H1 (cell line): ENCODE measurements at regions not wholly inside any gene's neighbourhood (a gene's known extent, or its start where the extent isn't known, plus 50 kb on each side); places are given as distances from the start of the nearest gene placed in this dataset.

ENCODE experiments used
- CTCF ChIA-PET: fragments of 300-600 bp; sonication (Branson Sonifier 250); formaldehyde crosslinking; loops from one replicate; lab custom pipeline; 2021; ENCODE audit not compliant: partially characterized antibody; lab: Charles Lee
- POLR2A ChIA-PET: fragments of 300-600 bp; sonication (Branson Sonifier 250); formaldehyde crosslinking; loops from one replicate; lab custom pipeline; 2021; ENCODE audit warnings: inconsistent platforms; ENCODE audit not compliant: partially characterized antibody; lab: Charles Lee
- DNase-seq, 2 experiments: peaks; one replicate each; pipeline versions ENCODE4 v3.0.0 to v3.0.0-alpha.2; 2010 to 2022; ENCODE audit warnings: low spot score in 2 of 2, low read depth in 1 of 2, mixed read lengths in 1 of 2
- FAIRE-seq: peaks from 2 replicates; lab custom pipeline; 2011; peaks lifted over from hg19 to GRCh38; lab: Jason Lieb, UNC
- H2AFZ ChIP-seq: 2 replicates; pipeline ENCODE4 v1.8.1; 2012; ENCODE audit warnings: low read length, inconsistent platforms
- H2AK5ac ChIP-seq: 2 replicates; pipeline ENCODE4 v1.6.1; 2013; ENCODE audit warnings: low read depth, low read length
- H2BK120ac ChIP-seq: replicated peaks from 2 replicates; pipeline ENCODE3; 2013; ENCODE audit warnings: low read depth, low read length, inconsistent platforms
- H2BK12ac ChIP-seq: 2 replicates; pipeline ENCODE4 v1.6.1; 2013; ENCODE audit warnings: low read depth, low read length
- H2BK15ac ChIP-seq: 2 replicates; pipeline ENCODE4 v1.6.1; 2013; ENCODE audit warnings: low read length
- H2BK20ac ChIP-seq: 2 replicates; pipeline ENCODE4 v1.6.1; 2013; ENCODE audit warnings: low read length
- H2BK5ac ChIP-seq: 2 replicates; pipeline ENCODE4 v1.6.1; 2013; ENCODE audit warnings: low read depth, low read length
- H3K14ac ChIP-seq: 2 replicates; pipeline ENCODE4 v1.6.1; 2013; ENCODE audit warnings: inconsistent platforms; ENCODE audit not compliant: insufficient read length
- H3K18ac ChIP-seq: 2 replicates; pipeline ENCODE4 v1.6.1; 2013; ENCODE audit warnings: low read length; ENCODE audit errors: extremely low read depth
- H3K23ac ChIP-seq: 2 replicates; pipeline ENCODE4 v1.6.1; 2013; ENCODE audit warnings: inconsistent platforms; ENCODE audit not compliant: insufficient read length
- H3K23me2 ChIP-seq: 2 replicates; pipeline ENCODE4 v1.6.1; 2013; ENCODE audit warnings: low read depth, low read length
- H3K27ac ChIP-seq: 2 replicates; pipeline ENCODE4 v1.6.1; 2011; ENCODE audit warnings: low read depth, low read length, inconsistent platforms
- H3K27me3 ChIP-seq, 4 experiments: replicated peaks in 1 of 4; 1 replicate in 1 of 4; 2 replicates in 3 of 4; pipeline versions ENCODE4 v1.6.1 to v1.8.1; 2011 to 2013; ENCODE audit warnings: low read length in 3 of 4, mild to moderate bottlenecking in 3 of 4, inconsistent platforms in 2 of 4, mixed read lengths in 2 of 4, moderate library complexity in 1 of 4; ENCODE audit not compliant: control insufficient read depth in 3 of 4, insufficient read depth in 3 of 4; ENCODE audit errors: extremely low read depth in 1 of 4
- H3K36me3 ChIP-seq, 4 experiments: 2 replicates each; pipeline versions ENCODE4 v1.6.1 to v1.8.1; 2011 to 2013; ENCODE audit warnings: mild to moderate bottlenecking in 4 of 4, low read length in 3 of 4, moderate library complexity in 2 of 4, control low read depth in 1 of 4, inconsistent platforms in 1 of 4; ENCODE audit not compliant: insufficient read depth in 4 of 4, control insufficient read depth in 2 of 4
- H3K4ac ChIP-seq: replicated peaks from 2 replicates; pipeline ENCODE3; 2013; ENCODE audit warnings: low read length, low read depth, mixed read lengths, inconsistent platforms; ENCODE audit not compliant: insufficient read length
- H3K4me1 ChIP-seq, 4 experiments: replicated peaks in 1 of 4; 1 replicate in 1 of 4; 2 replicates in 3 of 4; pipeline versions ENCODE4 v1.6.1 to v1.8.1; 2011 to 2013; ENCODE audit warnings: low read length in 3 of 4, inconsistent platforms in 2 of 4, mixed read lengths in 1 of 4; ENCODE audit not compliant: insufficient read depth in 4 of 4, control insufficient read depth in 3 of 4
- H3K4me2 ChIP-seq, 2 experiments: 2 replicates each; pipeline versions ENCODE4 v1.6.1 to v1.8.1; 2011 to 2013; ENCODE audit warnings: low read depth in 2 of 2, low read length in 2 of 2, control low read depth in 1 of 2, inconsistent platforms in 1 of 2, mild to moderate bottlenecking in 1 of 2; ENCODE audit not compliant: insufficient read depth in 1 of 2
- H3K4me3 ChIP-seq, 4 experiments: fragments of 200-600, 300-600 bp in 1 of 4; sonication (generic), shearing (Covaris generic), sonication (Bioruptor Twin) in 1 of 4; 2 replicates each; pipeline versions ENCODE4 v1.5.1 to v1.8.1; 2011 to 2016; ENCODE audit warnings: low read length in 4 of 4, low read depth in 3 of 4, control low read depth in 2 of 4, inconsistent platforms in 2 of 4, mild to moderate bottlenecking in 2 of 4, mixed read lengths in 1 of 4, moderate library complexity in 1 of 4; ENCODE audit not compliant: insufficient read depth in 2 of 4; ENCODE audit errors: extremely low read depth in 1 of 4
- H3K56ac ChIP-seq: replicated peaks from 2 replicates; pipeline ENCODE3; 2013; ENCODE audit warnings: low read depth, mild to moderate bottlenecking, mixed read lengths, low read length, inconsistent platforms; ENCODE audit not compliant: insufficient read length
- H3K79me1 ChIP-seq: 2 replicates; pipeline ENCODE4 v1.6.1; 2013; ENCODE audit warnings: low read depth, low read length, control low read depth
- H3K79me2 ChIP-seq, 2 experiments: 2 replicates each; pipeline versions ENCODE4 v1.6.1 to v1.8.1; 2012 to 2013; ENCODE audit warnings: low read length in 2 of 2, mild to moderate bottlenecking in 2 of 2, inconsistent platforms in 1 of 2; ENCODE audit not compliant: insufficient read depth in 2 of 2, control insufficient read depth in 1 of 2
- H3K9ac ChIP-seq, 4 experiments: replicated peaks in 1 of 4; 1 replicate in 1 of 4; 2 replicates in 3 of 4; pipeline versions ENCODE4 v1.6.1 to v1.8.1; 2011 to 2013; ENCODE audit warnings: low read depth in 3 of 4, low read length in 3 of 4, control low read depth in 2 of 4, mild to moderate bottlenecking in 2 of 4, moderate library complexity in 2 of 4, inconsistent platforms in 1 of 4; ENCODE audit errors: extremely low read depth in 1 of 4
- H3K9me3 ChIP-seq, 2 experiments: 2 replicates each; pipeline versions ENCODE4 v1.6.1 to v1.8.1; 2012 to 2013; ENCODE audit warnings: mild to moderate bottlenecking in 2 of 2, moderate library complexity in 2 of 2, control low read depth in 1 of 2, inconsistent platforms in 1 of 2, low read depth in 1 of 2, low read length in 1 of 2, mixed read lengths in 1 of 2; ENCODE audit not compliant: insufficient read depth in 2 of 2
- H4K20me1 ChIP-seq, 2 experiments: replicated peaks in 1 of 2; 2 replicates each; pipeline versions ENCODE3 to v1.8.1; 2011 to 2013; ENCODE audit warnings: inconsistent platforms in 2 of 2, low read length in 2 of 2, mild to moderate bottlenecking in 1 of 2; ENCODE audit not compliant: insufficient read depth in 2 of 2, control insufficient read depth in 1 of 2
- H4K5ac ChIP-seq: 2 replicates; pipeline ENCODE4 v1.6.1; 2013; ENCODE audit warnings: low read length, low read depth, mixed read lengths, inconsistent platforms; ENCODE audit not compliant: insufficient read length
- H4K8ac ChIP-seq: 2 replicates; pipeline ENCODE4 v1.8.0; 2013; ENCODE audit warnings: mild to moderate bottlenecking, moderate library complexity, low read length, inconsistent platforms; ENCODE audit not compliant: insufficient read depth; ENCODE audit errors: extremely low read depth
- H4K91ac ChIP-seq: replicated peaks from 2 replicates; pipeline ENCODE3; 2013; ENCODE audit warnings: low read length, mixed read lengths, inconsistent platforms; ENCODE audit not compliant: insufficient read length
- BACH1 ChIP-seq: IDR thresholded peaks from 2 replicates; pipeline ENCODE4 v1.6.1; 2012; ENCODE audit warnings: low read length, improper control_type of control experiment
- CHD2 ChIP-seq: IDR thresholded peaks from 2 replicates; pipeline ENCODE4 v1.6.1; 2012; ENCODE audit warnings: low read length, improper control_type of control experiment
- EZH2 ChIP-seq: fragments of 200-600 bp; sonication (generic); IDR thresholded peaks from 2 replicates; pipeline ENCODE4 v1.7.1; 2012; ENCODE audit warnings: low read depth, mild to moderate bottlenecking, moderate library complexity, low read length, inconsistent platforms; ENCODE audit not compliant: severe bottlenecking
- MAX ChIP-seq: IDR thresholded peaks from 2 replicates; pipeline ENCODE4 v1.6.1; 2012; ENCODE audit warnings: inconsistent platforms
- RXRA ChIP-seq: IDR thresholded peaks from 2 replicates; pipeline ENCODE4 v1.6.1; 2011; ENCODE audit warnings: low read depth, mild to moderate bottlenecking, low read length, moderate library complexity; ENCODE audit not compliant: insufficient read depth
- SP4 ChIP-seq: IDR thresholded peaks from 2 replicates; pipeline ENCODE4 v1.6.1; 2012; ENCODE audit warnings: low read length, inconsistent platforms
- SUZ12 ChIP-seq: fragments of 200-600 bp; sonication (generic); IDR thresholded peaks from 2 replicates; pipeline ENCODE4 v1.6.1; 2012; ENCODE audit warnings: mild to moderate bottlenecking, inconsistent platforms, low read length, moderate library complexity, mixed read lengths
- TAF1 ChIP-seq: IDR thresholded peaks from 2 replicates; pipeline ENCODE4 v1.6.1; 2011; ENCODE audit warnings: mild to moderate bottlenecking, low read depth, low read length
- TEAD4 ChIP-seq: IDR thresholded peaks from 2 replicates; pipeline ENCODE4 v1.6.1; 2012; ENCODE audit warnings: low read depth, low read length, inconsistent platforms, mixed read lengths

- no peaks in the 10 kb centered on the region for H3K79me1 ChIP-seq
- H3K18ac ChIP-seq, result no peak overlapping the region
- H3K9me3 ChIP-seq, result no peaks in the 10 kb centered on the region
- no peak overlapping the region for H2BK12ac ChIP-seq
- no peak overlapping the region for H2BK5ac ChIP-seq
- H3K27me3 ChIP-seq, result no peaks in the 10 kb centered on the region; a peak in 1 of 7 replicates
- FAIRE-seq, result no peak
- ChIA-PET POLR2A (no interaction called here), CTCF (interaction anchor here (0.7 kb wide), 1 partner anchor 34 kb away, joined by 3 read pairs; no protein-coding TSS in a partner anchor)
- no peak overlapping the region for H3K56ac ChIP-seq
- H2BK15ac ChIP-seq, result no peak overlapping the region
- no peaks in the 10 kb centered on the region for H3K23me2 ChIP-seq
- no peak overlapping the region for H3K4me2 ChIP-seq
- H3K79me2 ChIP-seq, result no peaks in the 10 kb centered on the region
- no peaks in the 10 kb centered on the region for H3K36me3 ChIP-seq
- H3K9ac ChIP-seq, result no peak overlapping the region
- no peak overlapping the region for H2BK120ac ChIP-seq
- H4K20me1 ChIP-seq, result no peaks in the 10 kb centered on the region
- H4K91ac ChIP-seq, result no peak overlapping the region
- H4K5ac ChIP-seq, result no peak overlapping the region
- no peak overlapping the region for H2AK5ac ChIP-seq
- H3K14ac ChIP-seq, result no peak overlapping the region
- TF ChIP-seq MAX (no peak), EZH2 (no peak), TEAD4 (no peak), BACH1 (no peak), TAF1 (no peak), CHD2 (no peak), SP4 (no peak), SUZ12 (no peak), RXRA (no peak)
- H2BK20ac ChIP-seq, result no peak overlapping the region
- H3K4me1 ChIP-seq, result no peaks in the 10 kb centered on the region
- no peak overlapping the region for H3K4me3 ChIP-seq
- H4K8ac ChIP-seq, result no peak overlapping the region
- H3K4ac ChIP-seq, result no peak overlapping the region
- no peak overlapping the region for H3K23ac ChIP-seq
- DNase-seq, result no peak
- H2AFZ ChIP-seq, result no peak overlapping the region
- H3K27ac ChIP-seq, result no peak overlapping the region
Measured at GRCh38 chr4:108272986-108273385, 104.3 kb upstream of the LEF1 start.
